ENCODE measurements at regions not wholly inside any gene's neighbourhood (a gene's known extent, or its start where the extent isn't known, plus 50 kb on each side); places are given as distances from the start of the nearest gene placed in this dataset.

DNA sequence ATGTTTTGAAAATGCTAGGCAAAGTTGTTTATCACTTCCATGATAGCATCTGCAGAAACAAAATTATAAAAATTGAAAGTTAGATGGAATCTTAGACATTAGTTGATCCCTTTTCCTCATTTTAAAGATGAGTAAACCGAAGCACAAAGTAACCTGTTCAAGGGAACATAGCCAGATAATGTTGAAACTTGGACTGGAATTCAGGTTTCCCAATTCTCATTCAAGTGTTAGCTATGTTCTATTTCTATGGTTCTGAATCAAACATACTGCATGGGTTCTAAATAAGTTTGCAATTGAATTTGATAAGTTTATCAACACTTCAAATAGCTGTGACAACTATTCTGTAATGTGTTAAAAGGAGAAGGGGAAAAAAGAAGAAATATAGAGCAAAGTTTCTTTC, 122.4 kb upstream of the SOX5 start:
- TF ChIP-seq, protein P1, sequence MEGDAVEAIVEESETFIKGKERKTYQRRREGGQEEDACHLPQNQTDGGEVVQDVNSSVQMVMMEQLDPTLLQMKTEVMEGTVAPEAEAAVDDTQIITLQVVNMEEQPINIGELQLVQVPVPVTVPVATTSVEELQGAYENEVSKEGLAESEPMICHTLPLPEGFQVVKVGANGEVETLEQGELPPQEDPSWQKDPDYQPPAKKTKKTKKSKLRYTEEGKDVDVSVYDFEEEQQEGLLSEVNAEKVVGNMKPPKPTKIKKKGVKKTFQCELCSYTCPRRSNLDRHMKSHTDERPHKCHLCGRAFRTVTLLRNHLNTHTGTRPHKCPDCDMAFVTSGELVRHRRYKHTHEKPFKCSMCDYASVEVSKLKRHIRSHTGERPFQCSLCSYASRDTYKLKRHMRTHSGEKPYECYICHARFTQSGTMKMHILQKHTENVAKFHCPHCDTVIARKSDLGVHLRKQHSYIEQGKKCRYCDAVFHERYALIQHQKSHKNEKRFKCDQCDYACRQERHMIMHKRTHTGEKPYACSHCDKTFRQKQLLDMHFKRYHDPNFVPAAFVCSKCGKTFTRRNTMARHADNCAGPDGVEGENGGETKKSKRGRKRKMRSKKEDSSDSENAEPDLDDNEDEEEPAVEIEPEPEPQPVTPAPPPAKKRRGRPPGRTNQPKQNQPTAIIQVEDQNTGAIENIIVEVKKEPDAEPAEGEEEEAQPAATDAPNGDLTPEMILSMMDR (IDR thresholded peaks at IDR 0.05), result no peak
- no peak for TF ChIP-seq POLR2AphosphoS5 (IDR thresholded peaks at IDR 0.05)
- TF ChIP-seq POLR2A (IDR thresholded peaks at IDR 0.05), result no peak
- TF ChIP-seq EP300 (IDR thresholded peaks at IDR 0.05), result no peak

Data from upper lobe of left lung (tissue), 4 donors.